ENCODE measurements at regions not wholly inside any gene's neighbourhood (a gene's known extent, or its start where the extent isn't known, plus 50 kb on each side); places are given as distances from the start of the nearest gene placed in this dataset.

GRCh38 chr3:13711911-13712650 is 163.2 kb downstream of the FBLN2 start:
- TF ChIP-seq CTCF (IDR thresholded peaks at IDR 0.05) (no peak), POLR2AphosphoS5 (IDR thresholded peaks at IDR 0.05; ENCODE audit: low read depth, low read length) (no peak), REST (IDR thresholded peaks at IDR 0.05; ENCODE audit: insufficient read depth in 1 of 2, low read depth in 2 of 2, low read length in 1 of 2) (no peak)
